ENCODE measurements at regions not wholly inside any gene's neighbourhood (a gene's known extent, or its start where the extent isn't known, plus 50 kb on each side); places are given as distances from the start of the nearest gene placed in this dataset.

- no peak for DNase-seq (ENCODE audit: low read depth in 2 of 2)
- TF ChIP-seq, protein P1, sequence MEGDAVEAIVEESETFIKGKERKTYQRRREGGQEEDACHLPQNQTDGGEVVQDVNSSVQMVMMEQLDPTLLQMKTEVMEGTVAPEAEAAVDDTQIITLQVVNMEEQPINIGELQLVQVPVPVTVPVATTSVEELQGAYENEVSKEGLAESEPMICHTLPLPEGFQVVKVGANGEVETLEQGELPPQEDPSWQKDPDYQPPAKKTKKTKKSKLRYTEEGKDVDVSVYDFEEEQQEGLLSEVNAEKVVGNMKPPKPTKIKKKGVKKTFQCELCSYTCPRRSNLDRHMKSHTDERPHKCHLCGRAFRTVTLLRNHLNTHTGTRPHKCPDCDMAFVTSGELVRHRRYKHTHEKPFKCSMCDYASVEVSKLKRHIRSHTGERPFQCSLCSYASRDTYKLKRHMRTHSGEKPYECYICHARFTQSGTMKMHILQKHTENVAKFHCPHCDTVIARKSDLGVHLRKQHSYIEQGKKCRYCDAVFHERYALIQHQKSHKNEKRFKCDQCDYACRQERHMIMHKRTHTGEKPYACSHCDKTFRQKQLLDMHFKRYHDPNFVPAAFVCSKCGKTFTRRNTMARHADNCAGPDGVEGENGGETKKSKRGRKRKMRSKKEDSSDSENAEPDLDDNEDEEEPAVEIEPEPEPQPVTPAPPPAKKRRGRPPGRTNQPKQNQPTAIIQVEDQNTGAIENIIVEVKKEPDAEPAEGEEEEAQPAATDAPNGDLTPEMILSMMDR (conservative IDR thresholded peaks at IDR 0.05 in 1 of 2, IDR thresholded peaks at IDR 0.05 in 1 of 2; ENCODE audit: low read depth in 1 of 2, low read length in 2 of 2): no peak
- no peak for TF ChIP-seq EZH2 (IDR thresholded peaks at IDR 0.05; ENCODE audit: low read length, missing control alignments)
These were observed 559.1 kb upstream of the TRPC7 start for GRCh38 chr5:136924490-136924889.

DNA sequence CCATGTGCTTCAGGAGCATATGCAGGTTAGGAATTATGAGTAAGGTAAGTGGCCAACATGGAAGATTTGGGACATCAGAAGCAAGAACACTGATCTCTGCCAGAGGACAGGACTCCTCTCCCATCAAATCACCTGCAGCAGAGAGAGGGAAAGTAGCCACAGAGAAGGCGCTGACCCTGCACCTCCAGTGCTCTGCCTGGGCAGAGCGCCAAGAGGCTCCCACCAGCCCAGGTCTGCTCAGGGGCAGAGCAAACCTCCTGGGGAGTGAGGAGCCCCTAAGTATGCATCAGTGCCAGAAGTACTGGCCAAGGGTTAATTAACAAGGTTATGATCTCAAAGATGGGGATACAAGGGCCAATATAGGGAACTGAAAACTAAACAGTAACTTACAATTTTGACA, 545.3 kb upstream of the TRPC7 start:
- Histone ChIP-seq H3K4me3 (replicated peaks in 1 of 4; ENCODE audit: control extremely low read depth in 1 of 4, insufficient read depth in 1 of 4, low read depth in 3 of 4, low read length in 4 of 4) (no peak overlapping the region), H4K20me1 (ENCODE audit: control insufficient read depth, extremely low read depth, insufficient read depth, low read length) (no peaks in the 10 kb centered on the region), H3K9ac (ENCODE audit: insufficient read depth, low read length) (no peak overlapping the region), H3K27me3 (ENCODE audit: control insufficient read depth, insufficient read depth, low read length) (no peaks in the 10 kb centered on the region), H3K4me1 (ENCODE audit: control insufficient read depth, extremely low read depth, insufficient read depth, low read length) (no peaks in the 10 kb centered on the region), H3K27ac (ENCODE audit: insufficient read depth, low read length) (no peak overlapping the region), H3K36me3 (ENCODE audit: control insufficient read depth, insufficient read depth, low read length) (no peaks in the 10 kb centered on the region), H3K4me2 (ENCODE audit: extremely low read depth, insufficient read depth, low read length) (no peak overlapping the region), H3K9me3 (ENCODE audit: control insufficient read depth, insufficient read depth, low read depth, low read length) (no peaks in the 10 kb centered on the region), H2AFZ (ENCODE audit: low read length) (no peak overlapping the region), H3K79me2 (ENCODE audit: control insufficient read depth, insufficient read depth, low read length) (no peaks in the 10 kb centered on the region)
- DNase-seq (ENCODE audit: low read depth in 2 of 2): no peak
- no peak for TF ChIP-seq EZH2 (IDR thresholded peaks at IDR 0.05; ENCODE audit: low read length, missing control alignments)
- TF ChIP-seq, protein P1 (conservative IDR thresholded peaks at IDR 0.05 in 1 of 2, IDR thresholded peaks at IDR 0.05 in 1 of 2; ENCODE audit: low read depth in 1 of 2, low read length in 2 of 2): no peak

More at GRCh38 chr5:136924490-136924889, 559.1 kb upstream of the TRPC7 start:
- no peaks in the 10 kb centered on the region for H3K36me3 ChIP-seq (ENCODE audit: control insufficient read depth, insufficient read depth, low read length)
- H3K79me2 ChIP-seq (ENCODE audit: control insufficient read depth, insufficient read depth, low read length): no peaks in the 10 kb centered on the region
- no peak overlapping the region for H3K4me3 ChIP-seq (replicated peaks in 1 of 4; ENCODE audit: control extremely low read depth in 1 of 4, insufficient read depth in 1 of 4, low read depth in 3 of 4, low read length in 4 of 4)
- H4K20me1 ChIP-seq (ENCODE audit: control insufficient read depth, extremely low read depth, insufficient read depth, low read length): no peaks in the 10 kb centered on the region
- H2AFZ ChIP-seq (ENCODE audit: low read length): no peak overlapping the region
- H3K27ac ChIP-seq (ENCODE audit: insufficient read depth, low read length): no peak overlapping the region
- H3K9me3 ChIP-seq (ENCODE audit: control insufficient read depth, insufficient read depth, low read depth, low read length): no peaks in the 10 kb centered on the region
- H3K27me3 ChIP-seq (ENCODE audit: control insufficient read depth, insufficient read depth, low read length): no peaks in the 10 kb centered on the region
- no peaks in the 10 kb centered on the region for H3K4me1 ChIP-seq (ENCODE audit: control insufficient read depth, extremely low read depth, insufficient read depth, low read length)
- no peak overlapping the region for H3K4me2 ChIP-seq (ENCODE audit: extremely low read depth, insufficient read depth, low read length)
- H3K9ac ChIP-seq (ENCODE audit: insufficient read depth, low read length): no peak overlapping the region

GRCh38 chr5:136909906-136910305, 544.6 kb upstream of the TRPC7 start:
- H2AFZ ChIP-seq (ENCODE audit: low read length): no peak overlapping the region
- DNase-seq (ENCODE audit: low read depth in 2 of 2): no peak
- TF ChIP-seq, protein P1 (conservative IDR thresholded peaks at IDR 0.05 in 1 of 2, IDR thresholded peaks at IDR 0.05 in 1 of 2; ENCODE audit: low read depth in 1 of 2, low read length in 2 of 2): no peak
- no peak for TF ChIP-seq EZH2 (IDR thresholded peaks at IDR 0.05; ENCODE audit: low read length, missing control alignments)
- H3K79me2 ChIP-seq (ENCODE audit: control insufficient read depth, insufficient read depth, low read length): no peaks in the 10 kb centered on the region
- no peaks in the 10 kb centered on the region for H3K27me3 ChIP-seq (ENCODE audit: control insufficient read depth, insufficient read depth, low read length)
- no peak overlapping the region for H3K4me2 ChIP-seq (ENCODE audit: extremely low read depth, insufficient read depth, low read length)
- no peaks in the 10 kb centered on the region for H3K4me1 ChIP-seq (ENCODE audit: control insufficient read depth, extremely low read depth, insufficient read depth, low read length)
- no peaks in the 10 kb centered on the region for H3K9me3 ChIP-seq (ENCODE audit: control insufficient read depth, insufficient read depth, low read depth, low read length)
- H3K36me3 ChIP-seq (ENCODE audit: control insufficient read depth, insufficient read depth, low read length): no peaks in the 10 kb centered on the region
- no peak overlapping the region for H3K9ac ChIP-seq (ENCODE audit: insufficient read depth, low read length)
- no peak overlapping the region for H3K27ac ChIP-seq (ENCODE audit: insufficient read depth, low read length)
- no peaks in the 10 kb centered on the region for H4K20me1 ChIP-seq (ENCODE audit: control insufficient read depth, extremely low read depth, insufficient read depth, low read length)
- no peak overlapping the region for H3K4me3 ChIP-seq (replicated peaks in 1 of 4; ENCODE audit: control extremely low read depth in 1 of 4, insufficient read depth in 1 of 4, low read depth in 3 of 4, low read length in 4 of 4)
